ENCODE measurements at regions not wholly inside any gene's neighbourhood (a gene's known extent, or its start where the extent isn't known, plus 50 kb on each side); places are given as distances from the start of the nearest gene placed in this dataset.

- POLR2A ChIA-PET: no interaction called here
Measured at GRCh38 chr12:39157696-39158342, 252.4 kb upstream of the CPNE8 start.

More at GRCh38 chr12:39157696-39158342, 252.4 kb upstream of the CPNE8 start:
- H3K4me3 ChIP-seq (ENCODE audit: low read depth in 2 of 2, low read length in 1 of 2): no peak overlapping the region
- H3K27ac ChIP-seq (ENCODE audit: low read depth in 2 of 2, low read length in 1 of 2): no peak overlapping the region
- no peaks in the 10 kb centered on the region for H4K20me1 ChIP-seq (ENCODE audit: insufficient read depth)
- H3K4me2 ChIP-seq: no peak overlapping the region
- H3F3A ChIP-seq (replicated peaks; ENCODE audit: insufficient read depth): no peaks in the 10 kb centered on the region
- CTCF ChIA-PET: no interaction called here
- H3K36me3 ChIP-seq (replicated peaks in 1 of 2; ENCODE audit: control insufficient read depth in 1 of 2, insufficient read depth in 2 of 2, low read length in 1 of 2): no peaks in the 10 kb centered on the region
- TF ChIP-seq NFIC (IDR thresholded peaks at IDR 0.05; ENCODE audit: borderline replicate concordance): no peak
- no peak for TF ChIP-seq MXI1 (IDR thresholded peaks at IDR 0.05; ENCODE audit: low read depth, low read length)
- TF ChIP-seq USF1 (IDR thresholded peaks at IDR 0.05; ENCODE audit: borderline replicate concordance, low read depth): no peak
- TF ChIP-seq ELF1 (IDR thresholded peaks at IDR 0.05): no peak
- TF ChIP-seq FOXJ3 (CRISPR knock-in tag; IDR thresholded peaks at IDR 0.05): no peak
- no peak for TF ChIP-seq FOSL2 (IDR thresholded peaks at IDR 0.05; ENCODE audit: borderline replicate concordance, low read depth)
- no peak for TF ChIP-seq SMC3 (IDR thresholded peaks at IDR 0.05; ENCODE audit: low read depth, low read length)
- TF ChIP-seq FOXM1 (IDR thresholded peaks at IDR 0.05; ENCODE audit: low read depth): no peak
- TF ChIP-seq REST (IDR thresholded peaks at IDR 0.05; ENCODE audit: low read depth, low read length): no peak
- no peak for TF ChIP-seq PBX3 (IDR thresholded peaks at IDR 0.05)
- no peak for TF ChIP-seq TEAD4 (IDR thresholded peaks at IDR 0.05; ENCODE audit: borderline replicate concordance, insufficient read depth)
- H3K9me2 ChIP-seq: no peaks in the 10 kb centered on the region
- H3K4me1 ChIP-seq (ENCODE audit: control insufficient read depth in 1 of 2, insufficient read depth in 2 of 2, low read depth in 1 of 2, low read length in 1 of 2): no peaks in the 10 kb centered on the region
- no peaks in the 10 kb centered on the region for H3K79me2 ChIP-seq (ENCODE audit: insufficient read depth)
- DNase-seq: no peak
- H3K9me3 ChIP-seq: no peaks in the 10 kb centered on the region
- no peaks in the 10 kb centered on the region for H3K27me3 ChIP-seq (ENCODE audit: insufficient read depth)
- whole genome bisulfite sequencing (ENCODE audit: low lambda C conversion rate): 46% methylated on average over 5 of the region's 5 CpGs
- H3K9ac ChIP-seq: no peak overlapping the region
- no peak overlapping the region for H2AFZ ChIP-seq (ENCODE audit: low read depth)

All from SK-N-SH (cell line).